NCI-H2081 treated with DMSO at 0.1 percent for 48 hours (cell line): ENCODE measurements at regions not wholly inside any gene's neighbourhood (a gene's known extent, or its start where the extent isn't known, plus 50 kb on each side); places are given as distances from the start of the nearest gene placed in this dataset.
"Not testable (repeated sequence)": the region's sequence is repeated elsewhere in the genome, so short reads cannot be mapped to it uniquely, and the experiment has no call there.

Experiments
- DNase-seq: peaks from one replicate; lab custom pipeline; 2025; lab: John Stamatoyannopoulos, UW

GRCh38 chr17:64784353-64785010 lies 122.4 kb upstream of the SMURF2 start:
- DNase-seq: no peak

GRCh38 chr17:64783556-64784352 lies 121.6 kb upstream of the SMURF2 start:
- DNase-seq: no peak

- DNase-seq: no peak
Measured at GRCh38 chr17:64783031-64783461, 120.9 kb upstream of the SMURF2 start.

GRCh38 chr17:64781810-64782555 lies 119.9 kb upstream of the SMURF2 start:
- DNase-seq: no peak

GRCh38 chr17:64781014-64781756 lies 119.1 kb upstream of the SMURF2 start:
- DNase-seq: no peak

GRCh38 chr17:64780096-64781013 lies 118.2 kb upstream of the SMURF2 start:
- no peak for DNase-seq

GRCh38 chr17:64779376-64780095 lies 117.4 kb upstream of the SMURF2 start:
- DNase-seq: no peak

- not testable (repeated sequence) for DNase-seq
Measured at GRCh38 chr17:64779098-64779375, 116.9 kb upstream of the SMURF2 start.

GRCh38 chr17:64778240-64779097 lies 116.4 kb upstream of the SMURF2 start:
- DNase-seq: no peak

GRCh38 chr17:64777415-64778239 lies 115.5 kb upstream of the SMURF2 start:
- DNase-seq: no peak

GRCh38 chr17:64776720-64777414 lies 114.8 kb upstream of the SMURF2 start:
- peak; percentile 47 for DNase-seq

- no peak for DNase-seq
Measured at GRCh38 chr17:64775701-64776570, 113.8 kb upstream of the SMURF2 start.

GRCh38 chr17:64774888-64775540 lies 112.9 kb upstream of the SMURF2 start:
- no peak for DNase-seq

GRCh38 chr17:64773836-64774761 lies 112.0 kb upstream of the SMURF2 start:
- DNase-seq: peak; percentile 49

GRCh38 chr17:64773386-64773835 lies 111.3 kb upstream of the SMURF2 start:
- DNase-seq: no peak
